SK-N-SH (cell line): ENCODE measurements at regions not wholly inside any gene's neighbourhood (a gene's known extent, or its start where the extent isn't known, plus 50 kb on each side); places are given as distances from the start of the nearest gene placed in this dataset.

Source experiments
- CTCF ChIA-PET: fragments of 300-600, 350-600 bp; formaldehyde crosslinking; extraction: SDS; loops from one replicate; lab custom pipeline; 2021; lab: Yijun Ruan, JAX
- POLR2A ChIA-PET: fragments of 350-600 bp; sonication (Branson Sonifier 250); formaldehyde crosslinking; extraction: SDS; loops from one replicate; lab custom pipeline; 2020; ENCODE audit warnings: antibody characterized with exemption, inconsistent platforms; lab: Yijun Ruan, JAX
- DNase-seq: peaks from one replicate; pipeline ENCODE4 v3.0.0; 2012
- H2AFZ ChIP-seq: fragments of 200-600 bp; sonication (generic); 2 replicates; pipeline ENCODE4 v1.8.1; 2016; ENCODE audit warnings: antibody characterized with exemption, mild to moderate bottlenecking, low read depth
- H3F3A ChIP-seq: fragments of 200-600 bp; sonication (generic); replicated peaks from 2 replicates; pipeline ENCODE3; 2016; ENCODE audit warnings: antibody characterized with exemption, mild to moderate bottlenecking; ENCODE audit not compliant: insufficient read depth
- H3K27ac ChIP-seq, 2 experiments: fragments of 200-500 bp in 1 of 2; fragments of 200-600 bp in 1 of 2; sonication (Bioruptor generic) in 1 of 2; sonication (generic), shearing (Covaris generic) in 1 of 2; 2 replicates each; pipeline versions ENCODE4 v1.5.1 to v1.6.1; 2014 to 2016; ENCODE audit warnings: low read depth in 2 of 2, inconsistent platforms in 1 of 2, low read length in 1 of 2, mild to moderate bottlenecking in 1 of 2, mixed read lengths in 1 of 2
- H3K27me3 ChIP-seq: fragments of 200-600 bp; sonication (generic), shearing (Covaris generic); 2 replicates; pipeline ENCODE4 v1.6.1; 2016; ENCODE audit warnings: mixed run types; ENCODE audit not compliant: insufficient read depth
- H3K36me3 ChIP-seq, 2 experiments: fragments of 200-500 bp in 1 of 2; fragments of 200-600 bp in 1 of 2; sonication (Bioruptor generic) in 1 of 2; sonication (generic) in 1 of 2; replicated peaks in 1 of 2; 2 replicates each; pipeline versions ENCODE3 to v1.5.1; 2014 to 2016; ENCODE audit warnings: low read length in 1 of 2, mild to moderate bottlenecking in 1 of 2; ENCODE audit not compliant: insufficient read depth in 2 of 2, control insufficient read depth in 1 of 2
- H3K4me1 ChIP-seq, 2 experiments: fragments of 200-500 bp in 1 of 2; fragments of 200-600 bp in 1 of 2; sonication (Bioruptor generic) in 1 of 2; sonication (generic), shearing (Covaris generic) in 1 of 2; 2 replicates each; pipeline versions ENCODE4 v1.5.1 to v1.6.1; 2014 to 2016; ENCODE audit warnings: low read depth in 1 of 2, low read length in 1 of 2, mixed run types in 1 of 2; ENCODE audit not compliant: insufficient read depth in 2 of 2, control insufficient read depth in 1 of 2
- H3K4me2 ChIP-seq: fragments of 200-600 bp; sonication (generic), shearing (Covaris generic); 2 replicates; pipeline ENCODE4 v1.6.1; 2017; ENCODE audit warnings: mixed run types
- H3K4me3 ChIP-seq, 2 experiments: fragments of 200-500 bp in 1 of 2; fragments of 200-600 bp in 1 of 2; sonication (Bioruptor generic) in 1 of 2; sonication (generic), shearing (Covaris generic) in 1 of 2; 2 replicates each; pipeline versions ENCODE4 v1.5.1 to v1.8.1; 2014 to 2016; ENCODE audit warnings: low read depth in 2 of 2, inconsistent platforms in 1 of 2, low read length in 1 of 2, mild to moderate bottlenecking in 1 of 2, mixed read lengths in 1 of 2, moderate library complexity in 1 of 2
- H3K79me2 ChIP-seq: fragments of 200-600 bp; sonication (generic); 2 replicates; pipeline ENCODE4 v1.8.1; 2017; ENCODE audit warnings: mild to moderate bottlenecking; ENCODE audit not compliant: insufficient read depth
- H3K9ac ChIP-seq: fragments of 200-600 bp; sonication (generic); 2 replicates; pipeline ENCODE4 v1.6.1; 2017; ENCODE audit warnings: mixed run types
- H3K9me2 ChIP-seq: fragments of 200-600 bp; sonication (generic); 2 replicates; pipeline ENCODE4 v1.6.1; 2017; ENCODE audit warnings: mixed run types
- H3K9me3 ChIP-seq: fragments of 200-600 bp; sonication (generic); 2 replicates; pipeline ENCODE4 v1.6.1; 2017; ENCODE audit warnings: mixed run types, mild to moderate bottlenecking, moderate library complexity
- H4K20me1 ChIP-seq: fragments of 200-600 bp; sonication (generic); 2 replicates; pipeline ENCODE4 v1.6.1; 2017; ENCODE audit warnings: mild to moderate bottlenecking, mixed run types; ENCODE audit not compliant: insufficient read depth
- CHD2 ChIP-seq: fragments of 150-350 bp; IDR thresholded peaks from 2 replicates; pipeline ENCODE4 v1.6.1; 2018; ENCODE audit warnings: low read length; ENCODE audit not compliant: partially characterized antibody
- FOSL2 ChIP-seq: IDR thresholded peaks from 2 replicates; pipeline ENCODE4 v1.4.0; 2012; ENCODE audit warnings: low read depth, mild to moderate bottlenecking, moderate library complexity, borderline replicate concordance
- FOXJ3 ChIP-seq: sonication (generic); formaldehyde crosslinking; IDR thresholded peaks from 2 replicates; pipeline ENCODE4 v1.5.1; 2020; ENCODE audit warnings: mild to moderate bottlenecking, missing genetic modification reagents
- FOXM1 ChIP-seq: IDR thresholded peaks from 2 replicates; pipeline ENCODE4 v1.4.0; 2012; ENCODE audit warnings: low read depth, mild to moderate bottlenecking
- GATA2 ChIP-seq: sonication (generic); formaldehyde crosslinking; IDR thresholded peaks from 2 replicates; pipeline ENCODE4 v1.5.0; 2020; ENCODE audit warnings: mild to moderate bottlenecking, missing genetic modification reagents
- JUND ChIP-seq: IDR thresholded peaks from 2 replicates; pipeline ENCODE4 v1.4.0; 2012
- MEF2A ChIP-seq: IDR thresholded peaks from 2 replicates; pipeline ENCODE4 v1.4.0; 2012; ENCODE audit warnings: low read depth, borderline replicate concordance
- MXI1 ChIP-seq: IDR thresholded peaks from 2 replicates; pipeline ENCODE4 v1.6.1; 2012; ENCODE audit warnings: mild to moderate bottlenecking, low read depth, low read length, improper control_type of control experiment
- NFIC ChIP-seq: IDR thresholded peaks from 2 replicates; pipeline ENCODE4 v1.4.0; 2012; ENCODE audit warnings: borderline replicate concordance
- NRF1 ChIP-seq: IDR thresholded peaks from 2 replicates; pipeline ENCODE4 v1.6.1; 2012; ENCODE audit warnings: low read depth, mild to moderate bottlenecking, low read length
- POLR2AphosphoS5 ChIP-seq: IDR thresholded peaks from 2 replicates; pipeline ENCODE4 v1.6.1; 2012; ENCODE audit warnings: low read depth, low read length
- RAD21 ChIP-seq: IDR thresholded peaks from 2 replicates; pipeline ENCODE4 v1.6.1; 2012; ENCODE audit warnings: mild to moderate bottlenecking, low read length
- RCOR1 ChIP-seq: fragments of 150-350 bp; IDR thresholded peaks from 2 replicates; pipeline ENCODE4 v1.6.1; 2017; ENCODE audit warnings: antibody characterized with exemption, low read length
- RFX5 ChIP-seq: IDR thresholded peaks from 2 replicates; pipeline ENCODE4 v1.6.1; 2012; ENCODE audit warnings: mild to moderate bottlenecking, improper control_type of control experiment, low read length
- RXRA ChIP-seq: IDR thresholded peaks from 2 replicates; pipeline ENCODE4 v1.4.0; 2012; ENCODE audit warnings: low read depth, mild to moderate bottlenecking, borderline replicate concordance
- SIN3A ChIP-seq: IDR thresholded peaks from 2 replicates; pipeline ENCODE4 v1.6.1; 2012; ENCODE audit warnings: low read depth, mild to moderate bottlenecking, low read length, moderate library complexity, borderline replicate concordance
- TAF1 ChIP-seq: IDR thresholded peaks from 2 replicates; pipeline ENCODE4 v1.6.1; 2012; ENCODE audit warnings: low read depth, mild to moderate bottlenecking, low read length, moderate library complexity, borderline replicate concordance
- TCF12 ChIP-seq: IDR thresholded peaks from 2 replicates; pipeline ENCODE4 v1.4.0; 2012
- TEAD4 ChIP-seq: IDR thresholded peaks from 2 replicates; pipeline ENCODE4 v1.4.0; 2012; ENCODE audit warnings: mild to moderate bottlenecking, borderline replicate concordance; ENCODE audit not compliant: insufficient read depth
- YY1 ChIP-seq: IDR thresholded peaks from 2 replicates; pipeline ENCODE4 v1.4.0; 2012; ENCODE audit warnings: low read depth, mild to moderate bottlenecking
- WGBS: methylation state at CpG from one replicate; pipeline ENCODE4 v1.1.6; 2017; ENCODE audit warnings: low lambda C conversion rate; 5-methylcytosine and 5-hydroxymethylcytosine counted together
- TF ChIP-seq, protein P1 (sequence below): IDR thresholded peaks from 2 replicates; pipeline ENCODE4 v1.4.0; 2012; ENCODE audit warnings: low read depth, borderline replicate concordance
- TF ChIP-seq, protein P2 (sequence below): IDR thresholded peaks from 2 replicates; pipeline ENCODE4; 2012

DNA sequence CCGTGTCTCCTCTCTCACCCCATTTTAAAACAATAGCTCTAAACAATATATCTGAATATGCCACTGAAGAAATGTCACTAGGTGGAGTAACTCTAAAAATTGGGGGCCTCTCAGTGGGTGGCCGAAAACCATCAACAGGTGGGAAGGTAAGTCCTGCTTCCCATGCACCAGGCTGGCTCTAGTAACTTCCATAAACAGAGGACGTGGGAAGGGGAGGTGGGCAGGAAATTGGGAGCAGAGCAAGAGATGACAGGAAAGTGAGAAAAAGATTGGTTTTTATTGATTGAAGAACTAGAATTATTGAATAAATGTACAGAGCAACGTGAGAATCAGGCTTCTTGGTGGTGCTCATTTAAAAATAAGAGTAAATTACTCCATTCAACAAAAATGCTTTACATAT is 170.4 kb downstream of the SOCS6 start (continued):
- TF ChIP-seq TEAD4 (no peak), YY1 (no peak)

GRCh38 chr18:70457788-70458187 is 168.9 kb downstream of the SOCS6 start:
- H3K4me2 ChIP-seq, result no peak overlapping the region
- no peak overlapping the region for H2AFZ ChIP-seq
- H3K4me1 ChIP-seq, result no peaks in the 10 kb centered on the region; a peak in 1 of 4 replicates
- no peaks in the 10 kb centered on the region for H3K9me2 ChIP-seq
- H3F3A ChIP-seq, result peaks cover 6% of the 10 kb centered on the region
- no peaks in the 10 kb centered on the region for H3K27me3 ChIP-seq
- POLR2A ChIA-PET, result no interaction called here
- no peak overlapping the region for H3K27ac ChIP-seq
- H3K9me3 ChIP-seq, result no peaks in the 10 kb centered on the region
- H3K4me3 ChIP-seq, result no peak overlapping the region
- DNase-seq, result no peak
- no peak overlapping the region for H3K9ac ChIP-seq
- TF ChIP-seq RAD21, result no peak
- TF ChIP-seq TCF12, result no peak
- TF ChIP-seq JUND, result no peak
- no peak for TF ChIP-seq NRF1
- no peak for TF ChIP-seq YY1
- no peak for TF ChIP-seq RXRA
- TF ChIP-seq MEF2A, result no peak
- no peak for TF ChIP-seq RFX5
- TF ChIP-seq POLR2AphosphoS5, result no peak
- TF ChIP-seq FOXJ3, result no peak
- no peak for TF ChIP-seq GATA2 (CRISPR knock-in tag)
- no peak for TF ChIP-seq NFIC
- TF ChIP-seq, protein P1, sequence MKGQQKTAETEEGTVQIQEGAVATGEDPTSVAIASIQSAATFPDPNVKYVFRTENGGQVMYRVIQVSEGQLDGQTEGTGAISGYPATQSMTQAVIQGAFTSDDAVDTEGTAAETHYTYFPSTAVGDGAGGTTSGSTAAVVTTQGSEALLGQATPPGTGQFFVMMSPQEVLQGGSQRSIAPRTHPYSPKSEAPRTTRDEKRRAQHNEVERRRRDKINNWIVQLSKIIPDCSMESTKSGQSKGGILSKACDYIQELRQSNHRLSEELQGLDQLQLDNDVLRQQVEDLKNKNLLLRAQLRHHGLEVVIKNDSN, result no peak
- no peak for TF ChIP-seq TEAD4
- no peak for TF ChIP-seq MXI1
- TF ChIP-seq RCOR1, result no peak
- TF ChIP-seq SIN3A, result no peak
- TF ChIP-seq CHD2, result no peak
- no peak for TF ChIP-seq FOSL2
- no peaks in the 10 kb centered on the region for H3K36me3 ChIP-seq
- no peaks in the 10 kb centered on the region for H3K79me2 ChIP-seq
- CTCF ChIA-PET, result interaction anchor here (0.8 to 2.4 kb wide), 4 partner anchors 24 to 1805 kb away, joined by 3 to 10 read pairs (median 6); no protein-coding TSS in a partner anchor
- WGBS, result 90% methylated on average over 3 of the region's 3 CpGs
- H4K20me1 ChIP-seq, result no peaks in the 10 kb centered on the region

DNA sequence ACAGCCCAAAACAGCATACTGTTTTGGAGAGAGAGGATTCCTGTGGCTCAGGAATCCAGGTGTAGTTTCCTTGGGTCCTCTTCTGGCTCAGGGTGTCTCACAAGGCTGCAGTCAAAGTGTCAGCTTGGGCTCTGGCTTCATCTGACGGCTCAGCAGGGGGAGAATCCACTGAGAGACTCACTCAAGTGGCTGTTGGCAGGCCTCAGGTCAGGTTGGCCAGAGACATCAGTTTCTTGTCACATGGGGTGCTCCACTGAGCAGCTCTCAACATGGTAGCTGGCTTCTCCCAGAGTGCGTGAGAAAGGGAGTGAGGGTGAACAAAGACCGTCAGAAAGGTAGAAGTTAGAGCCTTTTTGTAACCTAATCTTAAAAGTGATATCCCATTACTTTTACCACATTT is 168.4 kb downstream of the SOCS6 start:
- no peaks in the 10 kb centered on the region for H3K27me3 ChIP-seq
- TF ChIP-seq SIN3A (no peak), CHD2 (no peak), JUND (no peak), RFX5 (no peak), FOSL2 (no peak), TEAD4 (no peak), GATA2 (CRISPR knock-in tag) (no peak), RAD21 (no peak), TAF1 (no peak), FOXM1 (no peak), RXRA (no peak)
- TF ChIP-seq, protein P2, sequence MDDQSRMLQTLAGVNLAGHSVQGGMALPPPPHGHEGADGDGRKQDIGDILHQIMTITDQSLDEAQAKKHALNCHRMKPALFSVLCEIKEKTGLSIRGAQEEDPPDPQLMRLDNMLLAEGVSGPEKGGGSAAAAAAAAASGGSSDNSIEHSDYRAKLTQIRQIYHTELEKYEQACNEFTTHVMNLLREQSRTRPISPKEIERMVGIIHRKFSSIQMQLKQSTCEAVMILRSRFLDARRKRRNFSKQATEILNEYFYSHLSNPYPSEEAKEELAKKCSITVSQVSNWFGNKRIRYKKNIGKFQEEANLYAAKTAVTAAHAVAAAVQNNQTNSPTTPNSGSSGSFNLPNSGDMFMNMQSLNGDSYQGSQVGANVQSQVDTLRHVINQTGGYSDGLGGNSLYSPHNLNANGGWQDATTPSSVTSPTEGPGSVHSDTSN, result no peak
- TF ChIP-seq, all 33 proteins: peak for 0
- no peaks in the 10 kb centered on the region for H4K20me1 ChIP-seq
- CTCF ChIA-PET, result interaction anchor here (0.8 to 8.6 kb wide), 2 partner anchors 262 to 1804 kb away, joined by 3 to 108 read pairs; no protein-coding TSS in a partner anchor
- no peak overlapping the region for H3K4me2 ChIP-seq
- no peaks in the 10 kb centered on the region for H3K9me2 ChIP-seq
- H3K4me1 ChIP-seq, result no peaks in the 10 kb centered on the region; a peak in 1 of 4 replicates
- no peak overlapping the region for H3K4me3 ChIP-seq
- H3F3A ChIP-seq, result peaks cover 6% of the 10 kb centered on the region
- H3K36me3 ChIP-seq, result no peaks in the 10 kb centered on the region
- H3K9ac ChIP-seq, result no peak overlapping the region
- no peaks in the 10 kb centered on the region for H3K9me3 ChIP-seq
- WGBS, result 64% methylated on average over 3 of the region's 3 CpGs
- H2AFZ ChIP-seq, result no peak overlapping the region
- H3K27ac ChIP-seq, result no peak overlapping the region
- no peak for DNase-seq
- POLR2A ChIA-PET, result no interaction called here
- no peaks in the 10 kb centered on the region for H3K79me2 ChIP-seq
